ENCODE measurements at regions not wholly inside any gene's neighbourhood (a gene's known extent, or its start where the extent isn't known, plus 50 kb on each side); places are given as distances from the start of the nearest gene placed in this dataset.

- no peak for DNase-seq (ENCODE audit: low spot score)
- intact Hi-C loops (cut with DNase I): no loop called here
Observed at GRCh38 chr6:14271789-14272736, 154.5 kb downstream of the CD83 start.

- intact Hi-C loops (cut with DNase I): no loop called here
- DNase-seq (ENCODE audit: low spot score): no peak
Observed at GRCh38 chr6:14272737-14273085, 155.1 kb downstream of the CD83 start.

- intact Hi-C loops (cut with DNase I): no loop called here
- DNase-seq (ENCODE audit: low spot score): no peak
Observed at GRCh38 chr6:14273191-14273590, 155.6 kb downstream of the CD83 start.

- intact Hi-C loops (cut with DNase I): no loop called here
- no peak for DNase-seq (ENCODE audit: low spot score)
Observed at GRCh38 chr6:14274016-14274415, 156.4 kb downstream of the CD83 start.

- no peak for DNase-seq (ENCODE audit: low spot score)
Observed at GRCh38 chr6:14274546-14275492, 157.2 kb downstream of the CD83 start.

GRCh38 chr6:14275493-14275851 is 157.9 kb downstream of the CD83 start:
- DNase-seq (ENCODE audit: low spot score): no peak
- intact Hi-C loops (cut with DNase I): no loop called here

More at GRCh38 chr6:14274546-14275492, 157.2 kb downstream of the CD83 start:
- intact Hi-C loops (cut with DNase I): no loop called here

GRCh38 chr6:14276071-14276470 is 158.5 kb downstream of the CD83 start:
- intact Hi-C loops (cut with DNase I): no loop called here
- no peak for DNase-seq (ENCODE audit: low spot score)

GRCh38 chr6:14276667-14277404 is 159.3 kb downstream of the CD83 start:
- no peak for DNase-seq (ENCODE audit: low spot score)
- intact Hi-C loops (cut with DNase I): no loop called here

GRCh38 chr6:14277405-14277930 is 159.9 kb downstream of the CD83 start:
- no peak for DNase-seq (ENCODE audit: low spot score)
- intact Hi-C loops (cut with DNase I): no loop called here

- intact Hi-C loops (cut with DNase I): no loop called here
- no peak for DNase-seq (ENCODE audit: low spot score)
Observed at GRCh38 chr6:14278006-14278405, 160.4 kb downstream of the CD83 start.

- intact Hi-C loops (cut with DNase I): no loop called here
- no peak for DNase-seq (ENCODE audit: low spot score)
Observed at GRCh38 chr6:14278446-14278845, 160.9 kb downstream of the CD83 start.

- intact Hi-C loops (cut with DNase I): no loop called here
- DNase-seq (ENCODE audit: low spot score): no peak
Observed at GRCh38 chr6:14280006-14280510, 162.5 kb downstream of the CD83 start.

- intact Hi-C loops (cut with DNase I): no loop called here
- DNase-seq (ENCODE audit: low spot score): no peak
Observed at GRCh38 chr6:14280766-14281293, 163.3 kb downstream of the CD83 start.

- DNase-seq (ENCODE audit: low spot score): no peak
- intact Hi-C loops (cut with DNase I): no loop called here
Observed at GRCh38 chr6:14281811-14282660, 164.5 kb downstream of the CD83 start.

GRCh38 chr6:14282854-14283505 is 165.4 kb downstream of the CD83 start:
- intact Hi-C loops (cut with DNase I): no loop called here

GRCh38 chr6:14283600-14284235 is 166.1 kb downstream of the CD83 start:
- intact Hi-C loops (cut with DNase I): no loop called here
- no peak for DNase-seq (ENCODE audit: low spot score)

More at GRCh38 chr6:14282854-14283505, 165.4 kb downstream of the CD83 start:
- DNase-seq (ENCODE audit: low spot score): no peak

- intact Hi-C loops (cut with DNase I): no loop called here
- DNase-seq (ENCODE audit: low spot score): no peak
Observed at GRCh38 chr6:14284969-14285590, 167.5 kb downstream of the CD83 start.

Measured in cardiac septum (tissue), 1 donor.